Esophagus (tissue), 2 donors: ENCODE measurements at regions not wholly inside any gene's neighbourhood (a gene's known extent, or its start where the extent isn't known, plus 50 kb on each side); places are given as distances from the start of the nearest gene placed in this dataset.

Experiments
- H3K27ac ChIP-seq, 2 donors: one replicate each; pipeline ENCODE4 v1.5.1; 2013; ENCODE audit warnings: low read depth in 2 of 2, mild to moderate bottlenecking in 2 of 2, inconsistent platforms in 1 of 2, low read length in 1 of 2, moderate library complexity in 1 of 2
- H3K27me3 ChIP-seq, 2 donors: one replicate each; pipeline ENCODE4 v1.6.1; 2013; ENCODE audit warnings: low read length in 2 of 2, control low read depth in 1 of 2, mild to moderate bottlenecking in 1 of 2; ENCODE audit not compliant: insufficient read depth in 2 of 2, control insufficient read depth in 1 of 2
- H3K36me3 ChIP-seq, 2 donors: one replicate each; pipeline ENCODE4 v1.6.1; 2013; ENCODE audit warnings: low read length in 1 of 2; ENCODE audit not compliant: control insufficient read depth in 2 of 2, insufficient read depth in 2 of 2
- H3K4me1 ChIP-seq, 2 donors: one replicate each; pipeline ENCODE4 v1.6.1; 2013; ENCODE audit warnings: low read length in 1 of 2; ENCODE audit not compliant: control insufficient read depth in 2 of 2, insufficient read depth in 2 of 2
- H3K4me3 ChIP-seq, 2 donors: one replicate each; pipeline ENCODE4 v1.5.1; 2013; ENCODE audit warnings: low read length in 2 of 2, mild to moderate bottlenecking in 2 of 2, low read depth in 1 of 2, moderate library complexity in 1 of 2
- H3K9me3 ChIP-seq, 2 donors: one replicate each; pipeline ENCODE4 v1.6.1; 2013; ENCODE audit warnings: mild to moderate bottlenecking in 2 of 2, low read depth in 1 of 2, low read length in 1 of 2, moderate library complexity in 1 of 2; ENCODE audit not compliant: control insufficient read depth in 2 of 2, insufficient read depth in 1 of 2
- WGBS, 2 donors: extraction: QIAGEN DNeasy Blood & Tissue Kit; methylation state at CpG; one replicate each; pipeline ENCODE4 v1.1.7; 2013; 5-methylcytosine and 5-hydroxymethylcytosine counted together
- donor health status: healthy with polysubstance abuse.
- donor health status: Bipolar disorder and iron deficiency.

DNA sequence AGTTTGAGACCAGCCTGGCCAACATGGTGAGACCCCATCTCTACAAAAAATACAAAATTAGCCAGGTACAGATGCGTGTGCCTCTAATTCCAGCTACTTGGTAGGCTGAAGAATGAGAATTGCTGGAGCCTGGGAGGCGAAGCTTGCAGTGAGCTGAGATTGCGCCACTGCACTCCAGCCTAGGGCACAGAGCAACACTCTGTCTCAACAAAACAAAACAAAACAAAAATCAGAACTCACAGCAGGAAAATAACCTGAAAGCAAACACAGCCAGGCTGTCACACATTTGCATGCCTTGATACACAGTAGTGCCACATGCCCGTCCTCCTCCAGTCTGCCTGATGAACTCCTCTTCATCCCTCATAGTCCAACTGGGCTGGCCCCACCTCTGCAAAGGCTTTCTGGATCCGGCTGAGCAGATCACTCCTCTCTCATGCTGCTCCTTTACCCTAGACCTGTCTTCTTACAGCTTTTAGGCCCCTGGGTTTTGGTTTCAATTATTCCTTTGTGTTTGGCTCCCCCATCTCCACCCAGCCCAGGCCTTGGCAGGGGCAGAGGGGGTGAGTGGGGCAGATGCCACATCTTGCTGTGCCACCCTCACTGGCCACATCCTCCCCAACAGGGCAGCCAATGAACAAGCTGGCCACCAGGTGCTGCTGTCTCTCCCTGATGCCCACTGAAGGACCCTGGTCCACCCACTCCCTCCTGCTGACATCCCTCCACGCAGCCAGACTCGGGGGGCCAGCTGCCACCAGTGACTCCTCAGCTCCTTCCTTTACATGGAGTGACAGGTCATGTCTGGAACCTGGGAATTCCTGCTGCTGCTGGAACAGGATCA is 62.0 kb upstream of the GGTA1 start:
- WGBS, 2 donors, result 79 to 83% methylated on average over 7 of the region's 7 CpGs
- Histone ChIP-seq H3K9me3 (no peaks in the 10 kb centered on the region), H3K27ac (peak overlapping the region; percentile 29 to 43), H3K4me3 (no peak overlapping the region), H3K36me3 (no peaks in the 10 kb centered on the region), H3K27me3 (no peaks in the 10 kb centered on the region), H3K4me1 (peaks cover 7 to 28% of the 10 kb centered on the region in 2 donors)

DNA sequence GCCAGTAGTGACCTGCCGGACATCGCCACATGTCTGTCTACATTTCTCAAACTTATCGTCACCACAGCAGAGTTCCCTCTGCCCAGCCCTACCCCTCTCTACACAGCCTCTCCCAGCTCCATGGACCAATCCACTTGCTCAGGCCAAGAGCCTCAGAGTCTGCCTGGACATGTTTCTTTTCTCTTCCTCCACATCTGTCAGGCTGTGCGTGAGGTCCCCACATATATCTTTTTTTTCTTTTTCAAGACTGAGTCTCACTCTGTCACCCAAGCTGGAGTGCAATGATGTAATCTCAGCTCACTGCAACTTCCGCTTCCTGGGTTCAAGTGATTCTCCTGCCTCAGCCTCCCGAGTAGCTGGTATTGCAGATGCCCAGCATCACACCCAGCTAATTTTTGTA is 62.7 kb upstream of the GGTA1 start:
- no peaks in the 10 kb centered on the region for H3K36me3 ChIP-seq
- peaks cover 7 to 26% of the 10 kb centered on the region in 2 donors for H3K4me1 ChIP-seq
- 70 to 73% methylated on average over 6 of the region's 6 CpGs for WGBS, 2 donors
- no peak overlapping the region for H3K4me3 ChIP-seq
- H3K27ac ChIP-seq, result peak overlapping the region; percentile 11 to 43
- H3K9me3 ChIP-seq, result no peaks in the 10 kb centered on the region
- no peaks in the 10 kb centered on the region for H3K27me3 ChIP-seq

DNA sequence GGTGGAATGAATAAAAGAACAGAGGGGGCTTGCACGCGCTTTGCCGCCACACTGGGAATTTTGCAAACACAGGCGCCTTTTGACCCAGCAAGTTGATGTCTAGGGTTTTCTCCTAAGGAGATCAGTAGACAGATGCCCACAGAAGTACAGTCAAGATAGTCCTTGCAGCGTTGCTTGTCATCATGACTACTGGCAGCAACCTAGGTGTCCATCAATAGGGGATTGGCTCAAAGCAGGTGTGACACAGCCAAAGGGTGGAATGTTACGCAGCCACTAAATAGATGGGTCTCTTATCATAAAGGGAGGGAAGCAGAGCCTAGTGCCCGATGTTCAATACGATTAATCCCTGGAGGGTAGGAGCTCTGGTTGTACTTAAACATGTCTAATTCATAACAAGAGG is 63.8 kb upstream of the GGTA1 start:
- Histone ChIP-seq H3K4me1 (peaks cover 2 to 22% of the 10 kb centered on the region in 2 donors), H3K27ac (no peak overlapping the region), H3K4me3 (no peak overlapping the region), H3K27me3 (no peaks in the 10 kb centered on the region), H3K36me3 (no peaks in the 10 kb centered on the region), H3K9me3 (no peaks in the 10 kb centered on the region)
- WGBS, 2 donors, result 95 to 96% methylated on average over 8 of the region's 8 CpGs

DNA sequence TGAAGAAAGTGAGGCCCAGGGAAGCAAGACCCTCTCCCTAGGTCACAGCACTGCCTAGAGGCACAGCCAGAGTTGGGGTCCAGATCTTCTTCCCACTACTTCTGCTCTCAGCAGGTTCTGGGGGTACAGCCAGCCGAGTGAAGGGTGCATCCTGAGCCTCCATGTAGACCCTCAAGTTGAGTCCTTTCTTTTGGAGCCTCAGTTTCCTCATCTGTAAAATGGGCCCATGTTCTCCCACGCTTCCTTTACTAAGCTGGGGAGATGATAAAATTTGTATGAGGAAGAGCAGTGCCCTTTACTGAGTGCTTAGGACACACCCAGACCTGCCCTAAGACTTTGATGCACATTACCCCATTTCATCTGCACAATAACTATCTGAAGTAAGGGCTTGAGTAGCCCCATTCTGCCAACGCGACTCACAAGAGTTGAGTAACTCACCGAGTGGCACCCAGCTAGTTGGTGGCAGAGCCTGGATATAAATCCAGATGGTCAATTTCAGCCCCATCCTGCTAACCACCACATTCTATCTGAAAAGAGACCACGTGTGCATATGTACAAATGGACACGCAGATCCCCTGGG is 64.3 kb upstream of the GGTA1 start:
- Histone ChIP-seq H3K4me3 (no peak overlapping the region), H3K36me3 (no peaks in the 10 kb centered on the region), H3K27ac (peak overlapping the region in 1 of 2 donors; percentile 62), H3K27me3 (no peaks in the 10 kb centered on the region), H3K9me3 (no peaks in the 10 kb centered on the region), H3K4me1 (peaks cover 2 to 24% of the 10 kb centered on the region in 2 donors)
- WGBS, 2 donors, result 79 to 84% methylated on average over 7 of the region's 7 CpGs

DNA sequence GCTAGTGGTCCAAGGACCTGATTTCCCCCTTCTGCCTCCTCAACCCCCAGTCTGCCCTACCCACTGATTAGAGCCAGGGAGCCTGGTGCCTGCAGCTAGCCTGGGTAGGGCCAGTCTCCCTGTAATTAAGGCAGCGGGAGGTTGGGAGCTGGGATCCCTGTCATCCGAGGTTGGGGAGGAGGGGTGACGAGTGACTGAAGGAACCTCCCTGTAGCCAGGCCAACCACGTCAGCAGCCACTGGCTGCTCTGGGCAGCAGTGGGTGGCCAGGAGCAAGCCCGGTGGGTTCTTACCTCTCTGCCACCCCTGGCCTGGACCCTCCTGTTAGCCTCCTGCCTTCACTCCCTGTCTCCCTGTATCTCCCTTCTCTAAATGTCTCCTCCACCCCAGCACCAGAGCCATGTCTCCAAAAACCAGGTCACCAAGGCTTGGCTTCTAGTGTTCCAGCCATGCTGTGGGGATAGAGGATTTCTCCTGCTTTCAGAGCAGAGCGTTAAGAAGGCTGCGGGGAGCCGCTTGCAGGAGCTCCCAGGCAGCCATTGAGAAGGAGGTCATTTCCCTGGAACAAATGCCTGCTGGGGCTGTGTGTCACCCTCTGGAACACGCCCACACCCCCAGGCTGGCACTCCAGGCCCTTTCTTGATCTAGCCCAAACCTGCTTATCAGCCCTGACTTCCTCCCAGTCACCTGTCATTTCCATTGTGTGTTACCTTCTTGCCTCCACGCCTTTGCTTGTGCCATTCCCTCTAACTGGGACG is 65.0 kb upstream of the GGTA1 start:
- Histone ChIP-seq H3K4me1 (peaks cover 2 to 25% of the 10 kb centered on the region in 2 donors), H3K36me3 (no peaks in the 10 kb centered on the region), H3K27me3 (no peaks in the 10 kb centered on the region), H3K4me3 (no peak overlapping the region), H3K27ac (peak overlapping the region; percentile 25 to 62), H3K9me3 (no peaks in the 10 kb centered on the region)
- WGBS, 2 donors, result 73 to 77% methylated on average over 11 of the region's 11 CpGs

DNA sequence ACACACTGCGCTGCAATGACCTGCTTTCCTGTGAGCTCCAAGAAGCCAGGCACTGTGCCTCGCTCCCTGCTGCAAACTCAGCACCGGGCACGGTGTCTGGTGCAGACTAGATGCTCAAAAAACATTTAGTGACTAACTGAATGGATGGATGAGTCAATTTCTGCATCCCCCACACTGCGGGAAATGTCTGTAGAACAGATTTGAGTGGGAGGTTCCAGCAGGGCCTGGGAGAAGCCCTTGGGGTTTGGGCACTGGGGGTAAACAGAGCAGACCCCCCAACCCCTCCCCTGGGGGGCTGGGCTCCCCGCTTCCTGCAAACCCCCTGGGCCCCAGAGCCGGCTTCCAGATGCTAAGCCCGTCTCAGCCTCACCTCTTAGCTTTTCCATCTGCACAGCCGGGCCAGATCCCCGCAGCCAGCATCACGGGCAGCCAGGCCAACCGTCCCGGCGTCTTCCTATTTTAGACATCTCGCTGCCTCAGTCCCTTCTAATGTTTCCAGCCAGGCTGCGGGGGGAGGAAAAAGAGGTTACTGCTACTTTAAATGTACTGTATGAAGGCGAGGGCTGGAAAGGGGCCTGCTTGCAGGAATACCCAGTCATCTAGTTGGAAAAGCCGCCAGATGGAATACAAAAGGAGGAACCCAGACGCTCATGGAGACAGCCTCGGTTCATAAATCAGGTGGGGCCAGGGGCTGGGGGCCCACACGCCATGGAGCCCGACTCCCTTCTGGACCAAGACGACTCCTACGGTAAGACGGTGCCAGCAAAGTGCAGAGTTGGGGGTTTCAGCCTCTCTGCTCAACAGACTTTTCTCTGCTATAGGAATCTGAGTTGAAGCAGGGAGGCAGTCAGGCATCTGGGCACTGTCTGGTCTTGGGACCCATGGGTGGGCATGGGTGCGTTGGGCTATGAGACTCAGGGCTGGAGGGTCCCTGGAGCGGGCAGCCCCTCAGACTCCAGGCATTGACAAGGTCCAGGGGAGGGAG is 67.1 kb upstream of the GGTA1 start:
- H3K36me3 ChIP-seq, result no peaks in the 10 kb centered on the region
- H3K27ac ChIP-seq, result peak overlapping the region in 1 of 2 donors; percentile 70
- H3K4me3 ChIP-seq, result peak overlapping the region in 1 of 2 donors; percentile 5
- WGBS, 2 donors, result 61 to 68% methylated on average over 27 of the region's 27 CpGs
- H3K9me3 ChIP-seq, result no peaks in the 10 kb centered on the region
- H3K4me1 ChIP-seq, result peaks cover 8 to 22% of the 10 kb centered on the region in 2 donors
- H3K27me3 ChIP-seq, result no peaks in the 10 kb centered on the region

DNA sequence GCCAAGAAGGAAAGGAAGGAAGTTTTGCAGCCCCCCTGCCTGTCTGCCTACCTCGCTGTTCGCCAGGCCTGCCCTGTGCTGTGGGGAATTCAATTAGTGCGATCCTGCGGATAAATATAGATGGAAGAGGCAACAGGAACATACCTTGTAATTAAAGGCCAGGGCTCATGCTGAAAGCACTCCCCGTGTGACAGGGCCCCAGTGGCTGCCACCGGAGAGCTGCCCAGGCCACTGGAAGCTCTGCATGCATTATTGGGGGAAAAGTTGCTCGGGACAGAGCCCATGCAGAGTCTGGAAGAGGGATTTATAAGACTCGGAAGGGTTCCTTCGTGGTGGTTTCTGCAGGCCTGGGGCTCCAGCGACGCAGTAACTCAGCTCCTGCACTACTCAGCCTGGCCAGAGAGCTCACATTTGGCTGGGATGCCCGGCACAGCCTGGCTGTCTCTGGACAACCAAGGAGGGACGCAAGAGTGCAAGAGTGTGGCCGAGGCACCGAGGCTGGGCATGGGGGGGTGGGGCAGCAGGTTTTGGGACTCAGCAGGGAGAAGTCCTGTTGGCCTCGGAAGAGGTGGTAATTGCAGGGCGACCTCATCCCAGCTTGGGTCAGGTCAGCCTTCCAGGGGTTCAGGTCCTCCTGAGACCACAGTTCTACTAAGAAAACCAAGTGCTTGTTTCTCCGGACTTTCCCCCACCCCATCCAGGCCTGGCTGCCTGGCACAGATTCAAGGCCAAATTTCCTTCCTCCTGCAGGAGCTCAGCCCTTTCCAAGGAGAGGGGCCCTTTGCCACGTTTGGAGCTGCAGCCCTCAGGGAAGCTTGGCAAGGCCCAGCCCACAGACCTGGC is 68.1 kb upstream of the GGTA1 start:
- Histone ChIP-seq H3K27me3 (no peaks in the 10 kb centered on the region), H3K36me3 (no peaks in the 10 kb centered on the region), H3K4me3 (peak overlapping the region in 1 of 2 donors; percentile 5), H3K27ac (peak overlapping the region in 1 of 2 donors; percentile 70), H3K4me1 (peaks cover 9 to 18% of the 10 kb centered on the region in 2 donors), H3K9me3 (no peaks in the 10 kb centered on the region)
- 51 to 61% methylated on average over 19 of the region's 19 CpGs for WGBS, 2 donors

DNA sequence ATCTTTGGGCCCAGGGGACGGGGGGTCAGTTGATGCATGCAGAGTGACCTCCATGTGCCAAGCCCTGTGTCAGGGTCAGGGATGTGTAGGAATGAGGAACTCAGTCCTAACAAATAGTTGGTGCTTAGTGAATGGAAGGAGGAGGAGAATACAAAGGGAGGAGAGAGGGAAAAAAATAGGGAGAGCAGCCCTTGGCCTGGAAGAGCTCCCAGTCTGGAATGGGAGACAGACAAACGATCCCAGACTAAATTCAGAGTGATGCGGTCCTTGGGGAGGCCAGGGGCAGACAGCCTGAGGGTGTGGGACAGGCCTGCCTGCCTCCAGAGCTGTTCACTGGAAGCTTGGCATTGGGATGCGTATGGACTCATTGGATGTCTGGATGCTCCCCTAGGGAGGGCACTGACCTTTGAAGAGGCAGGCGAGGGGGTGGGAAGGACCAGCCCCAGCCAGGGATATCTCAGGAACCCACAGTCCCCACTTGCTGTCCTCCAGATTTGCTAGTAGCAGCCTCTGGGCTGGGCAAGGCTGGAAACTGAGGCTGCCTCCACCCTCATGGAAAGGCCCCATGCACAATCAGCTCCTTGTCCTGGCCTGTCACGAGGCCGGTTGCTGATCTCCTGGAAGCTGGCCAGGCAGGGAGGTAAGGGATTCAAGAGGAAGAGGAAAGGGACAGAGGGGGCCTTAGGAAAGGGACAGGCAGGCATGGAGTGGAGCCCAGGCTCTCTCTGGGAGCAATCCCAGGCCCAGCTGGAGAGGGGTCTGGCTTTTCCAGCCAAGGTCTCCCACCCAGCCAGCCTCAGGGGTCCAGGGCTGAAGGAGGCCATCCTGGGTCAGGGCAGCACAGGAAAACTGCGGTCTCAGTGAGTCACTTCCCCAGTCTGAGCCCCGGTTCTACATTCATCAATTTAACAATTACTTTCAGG is 69.0 kb upstream of the GGTA1 start:
- Histone ChIP-seq H3K36me3 (no peaks in the 10 kb centered on the region), H3K4me3 (no peak overlapping the region), H3K27me3 (no peaks in the 10 kb centered on the region), H3K4me1 (peaks cover 9 to 18% of the 10 kb centered on the region in 2 donors), H3K9me3 (no peaks in the 10 kb centered on the region), H3K27ac (peak overlapping the region; percentile 19 to 45)
- WGBS, 2 donors, result 31 to 41% methylated on average over 9 of the region's 9 CpGs
